NCI-H748 (cell line): ENCODE measurements at regions not wholly inside any gene's neighbourhood (a gene's known extent, or its start where the extent isn't known, plus 50 kb on each side); places are given as distances from the start of the nearest gene placed in this dataset.

Source experiments
- DNase-seq: peaks from one replicate; lab custom pipeline; 2025; ENCODE audit not compliant: unreplicated experiment; lab: John Stamatoyannopoulos, UW

DNA sequence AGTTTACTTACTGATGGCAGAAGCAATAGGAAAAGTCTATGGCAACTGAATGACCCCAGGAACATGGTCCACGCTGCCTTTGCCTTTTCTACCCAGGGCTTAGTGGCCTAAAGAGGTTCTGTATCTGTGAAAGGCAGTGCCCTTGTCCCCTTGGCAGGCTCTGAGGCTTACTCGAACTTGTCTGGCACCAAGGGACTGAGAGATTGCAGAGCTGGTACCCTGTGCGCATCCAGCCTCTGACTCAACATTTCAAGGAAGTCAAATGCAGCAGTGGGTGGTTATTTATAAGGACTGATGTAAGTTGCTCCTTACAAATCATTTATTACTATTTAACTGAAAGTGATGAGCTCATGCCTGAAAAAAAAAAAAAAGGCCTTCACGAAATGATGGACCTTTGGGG, 299.9 kb upstream of the MYOCD start:
- no peak for DNase-seq

GRCh38 chr17:12369065-12369464, 296.6 kb upstream of the MYOCD start:
- DNase-seq = no peak

DNA sequence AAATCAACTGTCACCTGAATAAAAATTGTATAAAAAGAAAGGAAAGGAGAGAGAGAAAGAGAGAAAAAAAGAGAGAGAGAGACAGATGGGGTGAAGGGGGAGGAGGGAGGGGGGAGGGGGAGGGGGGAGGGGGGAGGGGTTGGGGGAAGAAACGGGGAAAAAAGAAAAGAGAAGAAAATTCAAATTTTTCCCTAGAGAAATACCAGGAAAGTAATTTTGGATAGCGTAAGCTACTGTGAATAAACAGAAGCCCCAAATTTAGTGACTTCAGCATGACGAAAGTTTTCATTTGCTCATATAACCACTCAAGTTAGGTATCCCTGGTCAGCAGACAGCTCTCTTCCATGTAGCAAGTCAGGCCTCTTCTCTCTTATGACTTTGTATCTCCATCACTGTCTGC, 289.4 kb upstream of the MYOCD start:
- DNase-seq = no peak

DNA sequence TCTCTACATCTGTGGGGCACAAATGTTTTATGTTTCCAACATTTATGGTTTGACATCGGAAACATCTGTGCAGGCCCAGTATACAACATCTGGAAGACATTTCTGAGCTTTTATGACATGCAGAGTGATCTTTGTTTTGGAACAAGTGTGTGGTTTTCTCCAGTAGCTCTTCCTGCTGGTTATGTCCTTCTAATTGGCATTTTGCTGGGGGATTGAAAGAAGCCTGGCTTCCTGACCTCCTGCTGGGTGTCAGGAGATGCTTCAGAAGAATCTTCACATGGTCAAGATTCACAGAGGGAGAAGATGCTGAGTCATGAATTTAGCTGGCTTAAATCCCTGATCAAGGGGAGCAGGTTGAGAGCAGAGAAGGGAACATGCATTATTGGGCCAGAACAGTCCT, 279.5 kb upstream of the MYOCD start:
- DNase-seq = no peak

- no peak for DNase-seq
These were observed 277.5 kb upstream of the MYOCD start for GRCh38 chr17:12388226-12388625.

DNA sequence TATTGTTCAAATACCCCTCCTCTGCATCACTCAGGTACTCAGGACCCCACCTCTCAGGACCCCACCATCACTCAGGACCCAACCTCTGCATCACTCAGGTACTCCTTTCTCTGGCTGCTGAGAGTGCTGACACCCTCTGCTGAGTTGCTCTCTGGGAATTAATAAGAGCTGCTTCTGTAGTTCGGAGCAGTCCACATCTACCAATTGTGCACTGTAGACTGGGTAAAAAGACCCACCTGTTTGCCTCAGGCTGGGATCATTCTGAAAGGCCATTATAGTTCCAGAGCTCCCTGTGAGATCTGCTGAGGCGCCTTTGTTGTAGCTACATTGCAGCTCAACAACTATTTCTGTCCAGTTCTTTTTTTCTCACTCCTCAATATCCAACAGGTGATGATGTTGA, 276.3 kb upstream of the MYOCD start:
- no peak for DNase-seq

- DNase-seq = no peak
These were observed 275.1 kb upstream of the MYOCD start for GRCh38 chr17:12390631-12391030.

DNA sequence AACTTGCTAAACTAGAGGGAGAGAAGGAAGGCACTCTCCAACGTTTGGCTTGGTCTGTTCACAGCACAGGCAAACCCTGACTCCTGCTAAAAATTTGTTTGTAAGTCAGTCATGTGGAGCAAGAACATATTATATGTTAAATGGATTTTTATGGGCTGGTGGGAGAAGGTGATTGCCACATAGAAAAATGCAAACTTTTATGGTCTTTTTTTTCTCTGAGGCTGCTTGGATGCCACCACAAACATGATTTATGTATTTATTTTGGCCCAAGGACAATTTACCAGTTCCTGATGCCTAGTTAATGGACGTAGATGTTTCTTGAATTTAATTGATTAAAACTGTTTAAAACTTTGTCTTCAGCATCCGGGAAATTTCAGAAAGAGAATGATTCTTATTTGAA, 274.2 kb upstream of the MYOCD start:
- no peak for DNase-seq

GRCh38 chr17:12395733-12396354, 269.8 kb upstream of the MYOCD start:
- DNase-seq = no peak

DNA sequence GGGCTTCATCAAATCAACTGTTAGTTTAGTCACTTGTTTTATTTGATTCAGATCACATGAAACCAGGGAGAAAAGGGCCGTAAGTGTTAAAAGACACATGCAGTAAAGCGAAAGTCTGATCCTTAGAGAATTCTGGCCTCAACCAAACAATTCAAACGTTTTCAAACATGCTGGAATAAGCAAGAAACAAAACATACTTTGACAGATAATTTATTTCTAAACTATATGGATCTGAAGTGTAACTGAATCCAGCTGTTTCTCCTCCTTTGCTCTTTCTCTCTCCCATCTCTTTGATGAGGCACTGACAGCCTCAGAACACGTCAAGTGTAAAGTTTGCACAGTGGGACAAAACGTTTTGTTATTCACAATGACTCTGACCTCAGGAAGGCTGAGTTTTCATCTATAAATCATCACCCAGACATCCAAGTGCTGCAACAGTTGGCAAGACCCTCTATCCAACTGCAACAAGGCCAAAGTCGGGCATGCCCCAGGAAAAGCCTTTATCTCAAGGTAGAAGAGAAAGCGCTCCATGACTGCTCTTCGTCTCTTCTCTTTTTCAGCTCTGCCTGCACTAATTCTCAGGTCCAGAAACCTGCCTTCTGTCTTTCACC, 267.1 kb upstream of the MYOCD start:
- DNase-seq = no peak

GRCh38 chr17:12402963-12403622, 262.6 kb upstream of the MYOCD start:
- DNase-seq = no peak

GRCh38 chr17:12403881-12404398, 261.8 kb upstream of the MYOCD start:
- DNase-seq = no peak

DNA sequence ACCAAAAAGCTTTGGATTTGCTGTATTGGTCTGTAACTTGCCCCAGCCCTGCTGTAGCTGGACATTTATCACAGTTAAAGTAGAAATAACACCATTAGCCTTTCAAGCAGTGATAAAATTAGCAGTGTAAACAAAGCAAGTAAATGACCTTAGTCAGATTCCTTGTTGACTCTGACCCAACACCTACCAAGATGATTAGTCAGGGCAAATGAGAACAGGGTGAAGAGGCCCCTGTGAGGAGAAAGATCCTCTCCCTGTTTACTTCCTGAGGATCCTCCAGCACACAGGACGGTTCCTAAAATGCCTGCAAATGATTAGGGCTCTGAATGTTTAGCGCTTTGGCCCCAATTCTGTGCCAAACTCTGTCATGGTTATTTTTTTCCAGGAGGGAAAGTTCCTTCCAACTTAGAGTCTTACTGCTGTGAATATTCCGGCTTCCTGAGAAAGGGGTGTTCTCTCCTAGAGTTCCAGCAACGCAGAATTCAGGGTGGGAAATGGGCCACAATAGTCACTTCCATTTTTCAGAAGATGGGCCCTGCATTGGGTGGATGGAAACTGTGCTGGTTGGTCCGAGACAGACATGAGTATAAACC, 259.0 kb upstream of the MYOCD start:
- DNase-seq = no peak

DNA sequence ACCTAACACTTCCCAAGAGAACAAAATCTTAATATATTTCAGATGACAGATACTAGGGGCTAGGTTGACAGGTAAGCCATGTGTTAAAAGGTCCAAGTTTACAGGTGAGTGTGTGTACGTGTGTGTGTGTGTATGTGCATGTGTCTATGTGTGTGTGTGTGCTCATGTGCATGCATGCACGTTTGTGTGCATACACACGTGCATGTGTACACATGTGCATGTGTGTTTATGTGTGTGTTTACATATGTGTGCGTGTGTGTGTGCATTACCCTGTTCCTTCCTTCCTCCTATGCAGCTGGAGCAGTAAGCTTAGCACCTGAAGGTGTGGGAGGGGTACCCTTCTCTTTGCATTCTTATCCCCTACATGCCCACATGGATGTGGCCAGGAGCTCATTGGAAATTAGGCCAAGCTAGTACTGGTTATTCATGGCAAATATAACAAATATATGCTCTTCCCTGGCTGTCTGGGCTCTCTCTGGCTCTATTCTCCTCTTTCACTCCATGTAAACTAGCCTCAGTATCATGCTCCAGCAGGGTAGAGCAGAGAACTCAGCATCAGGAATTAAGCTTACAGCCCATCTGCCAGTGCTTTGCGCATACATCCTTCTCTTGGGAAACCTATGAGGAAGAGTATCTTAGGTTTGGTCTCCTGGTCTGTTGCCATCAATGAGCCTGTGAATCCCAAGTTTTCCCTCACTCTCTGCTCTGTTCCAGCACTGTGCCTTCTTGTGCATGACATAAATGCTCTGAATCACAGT, 258.0 kb upstream of the MYOCD start:
- no peak for DNase-seq

DNA sequence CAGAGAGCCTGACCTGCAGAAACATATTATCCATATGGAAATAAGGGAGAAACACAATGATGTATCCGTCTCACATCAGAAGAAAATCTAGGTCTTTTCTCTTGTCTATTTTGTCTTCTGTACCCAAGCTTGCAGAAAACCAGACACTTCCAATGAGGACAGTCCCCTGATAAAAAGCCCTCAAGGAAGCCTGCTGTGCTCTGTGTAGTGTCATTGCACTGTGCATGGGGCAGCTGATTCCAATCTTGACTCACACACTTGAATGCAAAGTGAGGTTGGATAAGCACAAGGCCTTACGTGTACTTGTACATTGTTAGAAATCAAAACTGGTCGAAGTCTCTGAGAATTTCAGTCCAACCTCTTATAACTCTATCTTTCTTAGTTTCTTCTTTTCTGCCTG, 256.6 kb upstream of the MYOCD start:
- no peak for DNase-seq

GRCh38 chr17:12410717-12411116, 255.0 kb upstream of the MYOCD start:
- DNase-seq = no peak

- no peak for DNase-seq
These were observed 250.7 kb upstream of the MYOCD start for GRCh38 chr17:12415031-12415430.

DNA sequence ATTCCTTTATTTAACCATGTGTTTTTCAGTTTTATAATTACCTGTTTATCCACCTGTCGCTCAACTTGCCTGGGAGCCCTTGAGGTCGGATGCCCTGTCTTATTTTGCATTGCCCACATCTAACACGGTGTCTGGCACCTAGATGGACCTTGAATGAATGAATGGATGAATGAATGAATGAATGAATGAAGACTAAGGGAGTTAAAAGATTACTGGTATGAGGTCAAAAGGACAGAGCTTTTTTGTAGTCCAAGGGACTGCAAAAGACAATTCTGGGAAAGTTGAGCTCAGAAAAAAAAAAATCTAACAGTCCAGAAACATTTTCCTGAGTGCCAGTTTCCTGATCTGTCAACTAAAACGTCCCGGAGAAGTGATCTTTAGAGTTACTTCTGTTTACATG, 244.6 kb upstream of the MYOCD start:
- DNase-seq = no peak

DNA sequence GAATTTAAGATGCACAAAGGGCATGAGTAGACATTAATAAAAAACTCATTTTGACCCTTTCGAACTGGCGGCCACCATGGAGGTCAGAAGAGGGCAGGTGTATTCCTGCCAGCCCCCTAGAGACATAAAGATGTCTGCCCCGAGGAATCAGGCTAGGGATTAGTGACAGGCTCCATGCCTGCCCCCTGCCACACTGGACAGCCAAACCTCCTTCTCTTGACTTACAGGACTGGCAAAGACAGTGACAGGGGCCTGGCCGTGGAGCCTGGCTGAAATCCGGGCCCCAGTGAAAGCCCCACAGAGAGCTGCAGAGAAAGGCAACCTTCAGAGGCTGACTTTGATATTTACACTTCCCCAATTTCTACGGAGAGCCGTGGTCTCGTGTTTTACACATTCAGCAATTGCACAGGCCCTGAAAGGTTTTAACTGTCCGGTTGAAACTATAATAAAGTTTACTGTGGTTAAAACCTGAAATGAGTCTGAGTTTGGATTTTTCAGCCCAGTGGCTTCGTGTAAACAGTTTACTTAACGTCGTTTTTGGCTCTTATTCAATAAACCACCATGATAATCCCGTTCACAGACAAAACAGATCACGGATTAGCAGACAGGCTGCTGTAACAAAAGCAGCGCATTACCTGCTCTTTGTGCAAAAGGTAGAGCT, 243.9 kb upstream of the MYOCD start:
- DNase-seq = no peak

DNA sequence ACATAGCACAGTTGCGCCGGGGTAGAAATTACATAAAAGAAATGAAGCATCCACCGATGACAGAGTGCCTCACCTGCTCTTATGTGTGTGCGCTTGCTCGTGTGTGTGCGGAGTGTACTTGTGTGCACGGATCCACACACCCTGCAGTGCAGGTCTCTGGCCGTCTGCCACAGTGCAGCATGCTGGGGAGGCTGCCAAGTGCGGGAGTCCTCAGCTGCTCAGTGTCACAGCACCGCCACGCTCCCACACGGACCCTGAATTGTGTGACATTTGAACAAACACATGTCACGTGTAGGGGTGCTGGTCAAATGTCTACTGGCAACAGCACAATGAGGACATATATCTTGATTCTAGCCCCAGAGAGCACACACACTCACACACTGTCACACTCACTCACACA, 243.0 kb upstream of the MYOCD start:
- DNase-seq = no peak

GRCh38 chr17:12423337-12423736, 242.4 kb upstream of the MYOCD start:
- no peak for DNase-seq
